Endodermal cell (in vitro differentiated cells): ENCODE measurements at regions not wholly inside any gene's neighbourhood (a gene's known extent, or its start where the extent isn't known, plus 50 kb on each side); places are given as distances from the start of the nearest gene placed in this dataset.

ENCODE experiments used
- DNase-seq: peaks from one replicate; pipeline ENCODE4 v3.0.0-alpha.2; 2017
- H3K27ac ChIP-seq: 2 replicates; pipeline ENCODE4 v1.5.1; 2013; ENCODE audit warnings: mild to moderate bottlenecking, low read depth, low read length, moderate library complexity
- H3K27me3 ChIP-seq: 2 replicates; pipeline ENCODE4 v1.6.1; 2013; ENCODE audit warnings: mild to moderate bottlenecking, low read length, moderate library complexity; ENCODE audit not compliant: insufficient read depth, control insufficient read depth, poor library complexity, severe bottlenecking
- H3K36me3 ChIP-seq: 2 replicates; pipeline ENCODE4 v1.7.0; 2013; ENCODE audit warnings: mild to moderate bottlenecking, low read length, moderate library complexity; ENCODE audit not compliant: control insufficient read depth, insufficient read depth
- H3K4me1 ChIP-seq: one replicate; pipeline ENCODE4 v1.7.0; 2013; ENCODE audit warnings: low read length; ENCODE audit not compliant: control insufficient read depth, insufficient read depth
- H3K4me3 ChIP-seq: 2 replicates; pipeline ENCODE4 v1.5.1; 2013; ENCODE audit warnings: mild to moderate bottlenecking, low read length, moderate library complexity
- H3K9ac ChIP-seq: 2 replicates; pipeline ENCODE4 v1.6.1; 2013; ENCODE audit warnings: mild to moderate bottlenecking, low read length, moderate library complexity; ENCODE audit not compliant: poor library complexity, severe bottlenecking; ENCODE audit errors: extremely low read depth
- H3K9me3 ChIP-seq: 2 replicates; pipeline ENCODE4 v1.6.1; 2013; ENCODE audit warnings: mild to moderate bottlenecking, low read length, moderate library complexity; ENCODE audit not compliant: control insufficient read depth
- H3K27ac Mint-ChIP-seq: 2 replicates; pipeline ENCODE4 v1.8.0; 2020; ENCODE audit warnings: mixed read lengths
- H3K27me3 Mint-ChIP-seq: 2 replicates; pipeline ENCODE4 v1.8.0; 2021; ENCODE audit warnings: mild to moderate bottlenecking, mixed read lengths; ENCODE audit not compliant: insufficient read depth
- H3K36me3 Mint-ChIP-seq: 2 replicates; pipeline ENCODE4 v1.8.0; 2020; ENCODE audit warnings: low read depth, mixed read lengths
- H3K4me1 Mint-ChIP-seq: 2 replicates; pipeline ENCODE4 v1.8.0; 2020; ENCODE audit warnings: mixed read lengths
- H3K4me3 Mint-ChIP-seq: 2 replicates; pipeline ENCODE4 v1.8.0; 2020; ENCODE audit warnings: mild to moderate bottlenecking, moderate library complexity, mixed read lengths
- H3K9me3 Mint-ChIP-seq: 2 replicates; pipeline ENCODE4 v1.8.0; 2020; ENCODE audit warnings: mild to moderate bottlenecking, mixed read lengths
- CTCF ChIP-seq: fragments of 200-600 bp; sonication (generic); conservative IDR thresholded peaks from 2 replicates; pipeline ENCODE4 v1.5.0; 2021; ENCODE audit warnings: antibody characterized with exemption, mild to moderate bottlenecking
- WGBS, 2 experiments: methylation state at CpG; one replicate each; pipeline versions ENCODE4 v1.1.5 to v1.1.7; 2013; ENCODE audit warnings: missing lambda C conversion rate in 2 of 2, mixed read lengths in 1 of 2; ENCODE audit not compliant: insufficient coverage in 1 of 2, insufficient read length in 1 of 2; 5-methylcytosine and 5-hydroxymethylcytosine counted together

- Mint-ChIP-seq H3K9me3 (no peaks in the 10 kb centered on the region), H3K4me3 (no peak overlapping the region), H3K4me1 (no peaks in the 10 kb centered on the region), H3K27me3 (peaks cover 2% of the 10 kb centered on the region), H3K27ac (no peak overlapping the region), H3K36me3 (no peaks in the 10 kb centered on the region)
- Histone ChIP-seq H3K4me1 (no peaks in the 10 kb centered on the region), H3K27ac (no peak overlapping the region), H3K27me3 (peaks cover 8% of the 10 kb centered on the region), H3K36me3 (no peaks in the 10 kb centered on the region), H3K9ac (no peak overlapping the region), H3K9me3 (no peaks in the 10 kb centered on the region), H3K4me3 (no peak overlapping the region)
- DNase-seq, result no peak
- WGBS, 2 experiments, result 86% methylated on average over 1 of the region's 2 CpGs; no CpG with 5 or more reads in 1 of the 2 experiments
- TF ChIP-seq CTCF, result no peak
Measured at GRCh38 chr2:18094277-18094676, 215.8 kb downstream of the KCNS3 start.

- no peak for DNase-seq
- Histone ChIP-seq H3K27me3 (no peaks in the 10 kb centered on the region), H3K27ac (no peak overlapping the region), H3K9ac (no peak overlapping the region), H3K9me3 (no peaks in the 10 kb centered on the region), H3K4me3 (no peak overlapping the region), H3K36me3 (no peaks in the 10 kb centered on the region), H3K4me1 (no peaks in the 10 kb centered on the region)
- WGBS, 2 experiments, result 67 to 96% methylated on average over 1 to 2 of the region's 3 CpGs
- Mint-ChIP-seq H3K4me1 (no peaks in the 10 kb centered on the region), H3K27me3 (peaks cover 4% of the 10 kb centered on the region), H3K4me3 (no peak overlapping the region), H3K27ac (no peak overlapping the region), H3K9me3 (no peaks in the 10 kb centered on the region), H3K36me3 (no peaks in the 10 kb centered on the region)
- no peak for TF ChIP-seq CTCF
Measured at GRCh38 chr2:18093196-18093595, 214.7 kb downstream of the KCNS3 start.

- H3K9ac ChIP-seq, result no peak overlapping the region
- H3K27me3 ChIP-seq, result no peaks in the 10 kb centered on the region
- no peak overlapping the region for H3K27ac ChIP-seq
- no peaks in the 10 kb centered on the region for H3K9me3 Mint-ChIP-seq
- no peak overlapping the region for H3K4me3 Mint-ChIP-seq
- no peaks in the 10 kb centered on the region for H3K9me3 ChIP-seq
- peaks cover 4% of the 10 kb centered on the region for H3K27me3 Mint-ChIP-seq
- no peak overlapping the region for H3K27ac Mint-ChIP-seq
- WGBS, 2 experiments, result 81% methylated on average over 1 of the region's 1 CpG; no CpG with 5 or more reads in 1 of the 2 experiments
- no peaks in the 10 kb centered on the region for H3K36me3 Mint-ChIP-seq
- H3K4me1 Mint-ChIP-seq, result no peaks in the 10 kb centered on the region
- no peaks in the 10 kb centered on the region for H3K36me3 ChIP-seq
- no peak for DNase-seq
- H3K4me1 ChIP-seq, result no peaks in the 10 kb centered on the region
- no peak overlapping the region for H3K4me3 ChIP-seq
- TF ChIP-seq CTCF, result no peak
Measured at GRCh38 chr2:18092760-18093159, 214.3 kb downstream of the KCNS3 start.
